HG03095 (cell line): ENCODE measurements at regions not wholly inside any gene's neighbourhood (a gene's known extent, or its start where the extent isn't known, plus 50 kb on each side); places are given as distances from the start of the nearest gene placed in this dataset.
A peak's percentile ranks its signal among the peaks of the same experiment; 100 is the strongest.

ENCODE experiments used
- ATAC-seq: cut with Tn5 transposase; IDR thresholded peaks from one replicate; pipeline ENCODE4 v1.9.1; 2021; ENCODE audit warnings: moderate library complexity; ENCODE audit not compliant: unreplicated experiment

- no peak for ATAC-seq
Observed at GRCh38 chr21:19326531-19327319, 923.1 kb upstream of the TMPRSS15 start.

GRCh38 chr21:19328954-19329353, 925.4 kb upstream of the TMPRSS15 start:
- ATAC-seq, result no peak

DNA sequence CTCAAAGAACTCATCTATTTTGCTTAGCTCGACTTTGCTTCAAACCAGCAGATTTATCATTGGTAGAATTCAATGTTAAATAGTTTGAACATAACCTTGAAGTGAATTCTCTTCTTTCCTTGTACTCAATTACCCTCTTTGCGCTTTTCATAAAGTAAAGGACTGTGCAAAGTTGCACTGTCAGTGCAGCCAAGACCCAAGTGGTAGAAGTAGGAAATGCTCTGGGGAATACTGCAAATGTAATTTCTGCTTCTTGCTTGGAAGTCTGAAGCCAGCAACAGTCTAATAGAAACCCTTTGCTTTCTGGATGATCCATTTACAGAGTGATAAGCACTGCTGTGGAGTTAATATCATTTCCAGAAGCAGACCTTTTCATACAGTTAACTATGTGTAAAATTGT, 936.7 kb upstream of the TMPRSS15 start:
- ATAC-seq, result no peak

GRCh38 chr21:19340954-19341353, 937.4 kb upstream of the TMPRSS15 start:
- no peak for ATAC-seq

GRCh38 chr21:19343711-19344110, 940.1 kb upstream of the TMPRSS15 start:
- peak; percentile 68 for ATAC-seq

- no peak for ATAC-seq
Observed at GRCh38 chr21:19350286-19350685, 946.7 kb upstream of the TMPRSS15 start.

DNA sequence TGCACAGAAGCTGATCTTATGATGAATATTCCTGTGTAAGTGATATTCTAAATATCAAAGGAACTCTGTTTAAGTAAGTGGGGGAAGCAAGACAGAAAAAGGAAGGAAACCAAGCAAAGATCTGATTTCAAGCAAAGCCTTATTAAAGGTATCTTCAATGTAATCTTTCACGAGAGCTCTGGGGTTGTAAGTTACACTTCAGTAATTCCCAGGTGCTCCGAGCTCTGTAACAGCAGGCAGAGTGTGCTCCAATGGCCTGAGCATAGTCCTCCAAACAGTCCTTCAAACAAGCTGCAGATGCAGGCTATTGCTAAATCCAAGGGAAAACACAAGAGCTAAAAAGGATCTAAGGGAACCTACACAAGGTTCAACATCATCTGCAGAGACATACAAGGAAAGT, 949.7 kb upstream of the TMPRSS15 start:
- ATAC-seq, result no peak

GRCh38 chr21:19368944-19369343, 965.4 kb upstream of the TMPRSS15 start:
- ATAC-seq, result no peak

GRCh38 chr21:19392390-19392789, 988.8 kb upstream of the TMPRSS15 start:
- ATAC-seq, result no peak

- ATAC-seq, result no peak
Observed at GRCh38 chr21:19400223-19400770, 996.7 kb upstream of the TMPRSS15 start.

GRCh38 chr21:19402870-19403269, 999.3 kb upstream of the TMPRSS15 start:
- ATAC-seq, result no peak

- no peak for ATAC-seq
Observed at GRCh38 chr21:19405326-19405725, 1001.7 kb upstream of the TMPRSS15 start.

GRCh38 chr21:19420565-19420964, 1017.0 kb upstream of the TMPRSS15 start:
- no peak for ATAC-seq

- ATAC-seq, result no peak
Observed at GRCh38 chr21:19433623-19434022, 1030.0 kb upstream of the TMPRSS15 start.

GRCh38 chr21:19440792-19441655, 1037.4 kb upstream of the TMPRSS15 start:
- ATAC-seq, result no peak

DNA sequence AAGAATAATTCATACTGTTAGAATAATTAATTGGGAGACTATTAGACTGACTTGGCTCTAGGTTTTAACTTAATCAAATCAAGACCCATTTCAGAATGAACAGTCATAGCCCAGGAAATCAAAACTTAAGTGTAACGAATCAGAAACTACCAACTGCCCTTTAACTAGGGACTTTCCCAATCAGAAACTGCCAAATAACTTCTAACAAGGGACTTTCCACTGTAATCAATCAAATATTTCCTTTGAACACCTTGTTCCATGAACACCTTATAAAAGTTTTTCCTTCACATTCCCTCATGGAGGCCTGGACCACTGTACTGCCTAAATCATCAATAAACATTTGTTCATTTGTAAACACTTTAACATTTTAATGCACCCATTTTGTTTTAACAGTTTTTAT, 1054.7 kb upstream of the TMPRSS15 start:
- no peak for ATAC-seq

- no peak for ATAC-seq
Observed at GRCh38 chr21:19461481-19462205, 1058.1 kb upstream of the TMPRSS15 start.

DNA sequence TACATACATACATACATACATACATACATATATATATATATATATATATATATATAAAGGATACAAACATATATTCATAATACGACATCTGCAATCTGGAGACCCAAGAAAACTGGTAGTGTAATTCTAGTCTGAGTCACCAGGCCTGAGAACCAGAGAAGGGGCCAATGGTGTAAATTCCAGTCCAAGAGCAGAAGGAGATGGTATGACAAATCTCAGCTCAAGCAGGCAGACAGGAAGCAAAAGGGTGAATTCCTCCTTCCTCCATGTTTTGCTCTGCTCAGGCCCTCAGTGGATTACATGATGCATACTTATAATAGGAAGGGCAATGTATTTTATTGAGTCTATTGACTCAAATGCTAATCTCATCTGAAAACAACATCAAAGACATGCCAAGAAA, 1060.4 kb upstream of the TMPRSS15 start:
- ATAC-seq, result no peak

DNA sequence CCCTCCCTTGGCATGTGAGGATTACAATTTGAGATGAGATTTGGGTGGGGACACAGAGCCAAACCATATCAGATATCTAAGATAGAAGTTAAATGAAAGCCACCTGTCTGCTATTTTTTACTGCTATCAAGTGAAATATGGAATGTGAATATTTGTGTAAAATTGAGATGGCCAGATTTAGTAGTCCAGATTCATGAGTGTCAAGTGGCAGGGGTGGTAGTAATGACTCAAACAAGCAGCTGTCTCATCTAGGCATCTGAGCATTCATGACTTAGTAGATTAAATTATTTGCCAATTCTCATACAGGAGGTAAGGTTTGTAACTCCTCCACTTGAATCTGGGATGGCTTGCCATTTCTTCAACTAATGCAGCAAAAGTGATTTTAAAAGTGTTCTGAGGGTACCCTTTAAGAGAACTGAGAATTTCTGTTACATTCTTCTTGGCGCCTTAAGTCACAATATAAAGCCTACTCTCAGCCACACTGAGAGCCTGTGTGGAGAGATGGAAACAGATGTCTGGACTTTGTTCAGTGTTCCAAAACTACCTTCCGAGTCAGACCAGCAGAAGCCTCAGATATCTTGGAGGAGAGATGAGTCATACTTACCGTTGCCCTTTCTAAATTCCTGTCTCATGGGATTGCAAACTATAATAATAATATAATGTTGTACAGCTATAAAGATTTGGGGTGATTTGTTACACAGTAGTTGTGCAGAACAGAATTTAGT, 1065.6 kb upstream of the TMPRSS15 start:
- no peak for ATAC-seq

DNA sequence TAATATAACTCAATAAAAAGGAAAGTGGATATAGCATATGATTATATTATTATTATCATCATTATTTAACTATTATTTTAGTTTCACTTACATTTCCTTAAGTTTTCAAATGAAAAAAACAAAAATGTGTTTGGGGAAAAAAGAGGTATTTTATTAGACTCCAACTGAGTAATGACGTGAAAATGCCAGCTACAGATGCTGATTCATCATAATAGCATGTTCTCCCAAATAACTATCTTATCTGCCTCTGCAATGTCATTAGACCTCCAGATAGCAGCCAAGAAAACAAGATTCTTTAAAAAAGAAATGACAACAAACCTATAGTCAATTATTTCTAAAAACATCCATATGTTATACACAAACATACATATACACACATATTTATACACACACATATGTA, 1071.9 kb upstream of the TMPRSS15 start:
- no peak for ATAC-seq

GRCh38 chr21:19489930-19490329, 1086.3 kb upstream of the TMPRSS15 start:
- no peak for ATAC-seq
